GM19324 (cell line): ENCODE measurements at regions not wholly inside any gene's neighbourhood (a gene's known extent, or its start where the extent isn't known, plus 50 kb on each side); places are given as distances from the start of the nearest gene placed in this dataset.

Source experiments
- ATAC-seq: cut with Tn5 transposase; IDR thresholded peaks from one replicate; pipeline ENCODE4 v1.9.1; 2021; ENCODE audit warnings: mild to moderate bottlenecking, moderate library complexity; ENCODE audit not compliant: unreplicated experiment, low FRiP score

GRCh38 chr1:239662950-239663349, 276.6 kb downstream of the CHRM3 start:
- ATAC-seq, result no peak

- no peak for ATAC-seq
Observed at GRCh38 chr1:239672256-239672655, 285.9 kb downstream of the CHRM3 start.

- no peak for ATAC-seq
Observed at GRCh38 chr1:239675735-239676134, 289.4 kb downstream of the CHRM3 start.

GRCh38 chr1:239676522-239677273, 290.3 kb downstream of the CHRM3 start:
- ATAC-seq, result no peak

GRCh38 chr1:239677362-239677761, 291.0 kb downstream of the CHRM3 start:
- no peak for ATAC-seq

- no peak for ATAC-seq
Observed at GRCh38 chr1:239678181-239678580, 291.8 kb downstream of the CHRM3 start.

DNA sequence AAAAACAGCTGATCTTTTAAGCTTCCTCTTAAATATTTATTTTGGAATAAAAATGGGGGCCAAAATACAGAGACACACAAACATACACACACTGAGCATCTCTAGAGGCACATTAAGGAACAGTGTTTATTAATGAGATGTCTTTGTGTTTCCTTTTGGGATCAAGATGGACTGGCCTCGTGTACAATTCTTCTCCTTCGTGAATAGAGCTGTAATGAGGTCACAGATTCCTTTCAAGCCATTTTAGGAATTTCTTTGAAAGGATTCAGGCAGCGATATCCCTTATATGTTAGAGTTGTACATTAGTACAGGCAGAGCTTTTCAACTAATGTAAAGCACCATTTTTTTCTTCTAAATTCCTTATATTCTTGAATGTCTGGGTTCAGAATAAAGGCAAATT, 295.7 kb downstream of the CHRM3 start:
- ATAC-seq, result no peak

- ATAC-seq, result no peak
Observed at GRCh38 chr1:239682960-239683359, 296.6 kb downstream of the CHRM3 start.

DNA sequence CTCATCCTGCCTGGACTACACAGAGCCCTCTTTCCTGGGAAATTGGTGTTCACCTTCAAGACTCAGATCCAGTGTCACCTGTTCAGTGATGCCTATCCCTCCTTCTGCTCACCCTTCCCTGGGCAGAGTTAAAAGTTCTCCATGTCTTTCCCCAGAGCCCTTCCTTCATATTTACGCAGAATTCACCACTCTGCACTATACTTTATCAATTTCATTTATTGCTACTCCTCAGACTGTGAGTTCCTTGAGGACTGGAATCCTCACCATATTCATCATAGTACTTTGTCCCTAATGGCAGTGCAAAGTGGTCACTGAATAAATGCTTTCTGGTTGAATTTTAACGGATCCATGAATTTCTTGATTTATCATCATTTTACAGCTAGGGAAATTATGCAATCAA, 300.0 kb downstream of the CHRM3 start:
- ATAC-seq, result no peak

DNA sequence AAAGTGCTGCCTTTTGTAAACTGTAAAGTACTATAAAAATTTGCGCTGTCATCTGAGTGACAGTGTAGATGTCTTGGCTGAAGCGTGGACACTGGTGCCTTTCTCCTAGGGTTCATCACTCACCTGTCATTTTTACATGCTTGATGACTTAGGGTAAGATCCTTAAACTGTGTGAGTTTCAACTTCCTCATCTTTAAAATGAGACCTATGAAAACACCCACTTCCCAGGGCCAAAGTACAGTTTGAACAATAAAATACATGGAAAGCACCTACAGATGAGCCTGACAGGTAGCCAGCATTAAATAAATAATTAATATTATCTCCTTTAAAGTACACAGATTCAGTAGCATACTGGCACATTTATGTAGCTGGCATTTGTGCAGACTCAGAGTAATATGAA, 309.9 kb downstream of the CHRM3 start:
- ATAC-seq, result no peak

DNA sequence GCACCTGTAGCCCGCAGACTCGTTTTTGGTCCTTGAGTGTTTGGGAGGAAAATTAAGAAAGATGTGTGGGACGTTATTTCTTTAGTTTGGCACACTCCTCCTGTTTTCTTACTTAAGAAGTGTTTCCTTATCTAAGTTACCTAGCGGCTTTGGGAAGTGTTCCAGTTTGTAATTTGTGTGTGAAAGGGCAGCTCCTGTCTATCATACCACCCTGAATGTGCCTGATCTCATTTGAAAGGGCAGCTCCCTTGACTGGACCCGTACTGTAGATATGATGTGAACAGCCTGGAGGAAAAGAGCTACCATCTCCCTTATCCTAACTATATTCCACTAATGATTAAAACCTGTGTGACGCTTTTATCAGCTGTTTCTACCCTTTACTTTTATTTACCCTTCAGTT, 314.3 kb downstream of the CHRM3 start:
- ATAC-seq, result no peak

DNA sequence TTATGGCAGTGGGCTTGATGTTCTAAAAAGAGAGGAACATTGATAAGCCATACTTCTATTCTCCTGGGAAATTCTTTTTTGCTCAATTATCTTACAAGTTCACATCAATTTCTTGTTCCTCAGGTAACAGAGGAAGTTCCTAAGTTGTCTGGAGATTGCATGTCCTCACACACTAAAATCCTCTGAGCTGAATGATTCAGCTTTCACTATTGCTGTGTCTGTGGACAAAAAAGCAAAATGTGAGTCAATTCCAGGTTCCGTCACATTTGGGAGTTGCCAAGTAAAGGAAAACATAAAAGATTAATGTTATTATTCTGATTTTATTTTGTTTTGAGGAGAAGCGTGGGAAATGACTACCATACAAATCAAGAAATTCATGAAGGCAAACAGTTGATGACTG, 316.7 kb downstream of the CHRM3 start:
- no peak for ATAC-seq

DNA sequence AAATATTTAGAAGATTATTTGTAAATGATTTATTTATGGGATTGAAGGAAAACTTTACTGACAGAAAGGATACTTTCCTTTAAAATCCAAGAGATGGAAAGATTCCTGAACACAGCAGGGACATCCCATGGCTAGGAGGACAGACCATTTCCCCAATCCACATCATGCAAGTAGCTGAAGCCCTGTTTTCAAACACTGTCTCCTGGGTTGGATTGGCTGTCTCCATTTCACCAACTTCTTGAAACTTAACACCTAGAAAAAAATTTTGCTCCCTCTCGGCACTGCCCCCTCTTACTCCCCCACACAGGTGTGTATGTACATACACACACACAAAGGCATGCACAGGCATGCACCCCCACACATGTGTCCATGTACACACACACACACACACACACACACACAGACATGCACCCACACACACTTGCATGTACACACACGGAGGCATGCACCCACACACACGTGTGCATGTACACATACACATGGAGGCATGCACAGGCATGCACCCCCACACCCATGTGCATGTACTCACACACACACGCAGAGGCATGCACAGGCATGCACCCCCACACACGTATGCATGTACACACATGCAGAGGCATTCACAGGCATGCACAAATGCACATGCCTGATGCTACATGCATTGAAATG, 320.0 kb downstream of the CHRM3 start:
- ATAC-seq, result no peak

DNA sequence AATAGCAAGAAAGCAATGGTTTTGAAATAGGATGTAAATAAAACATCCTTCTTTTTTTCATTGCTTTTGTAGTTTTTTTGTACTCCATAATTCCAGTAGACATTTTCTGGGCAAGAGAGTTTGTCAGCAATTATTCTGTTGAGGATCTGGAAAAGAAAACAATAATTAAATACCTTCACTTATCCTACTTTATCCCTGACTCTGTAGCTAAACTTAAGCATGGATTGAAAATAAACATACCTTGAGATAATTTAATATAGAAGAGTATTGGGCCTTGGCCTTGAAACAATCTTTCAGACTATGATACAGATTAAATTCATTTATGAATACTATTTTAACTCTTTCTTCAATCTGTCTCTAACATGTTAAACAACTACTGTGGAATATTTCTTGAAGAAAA, 321.2 kb downstream of the CHRM3 start:
- no peak for ATAC-seq

DNA sequence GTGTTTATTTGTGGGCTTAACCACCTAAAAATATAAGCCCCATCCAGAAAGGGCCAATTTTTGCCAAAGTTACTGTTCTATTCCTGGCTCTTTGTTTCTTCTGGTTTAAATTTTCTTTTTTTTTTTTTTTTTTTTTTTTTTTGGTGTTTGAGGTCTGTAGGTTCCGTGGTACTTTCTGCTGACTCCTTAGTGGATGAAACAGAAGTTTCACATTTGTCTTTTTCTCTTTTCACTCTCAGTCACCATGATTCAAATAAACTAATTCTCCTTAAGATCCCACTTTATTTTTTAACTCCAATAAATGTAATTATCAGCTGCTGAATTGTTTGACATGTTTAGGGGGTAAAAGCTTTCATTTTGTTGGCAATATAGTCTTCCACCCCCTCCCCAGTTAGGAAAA, 322.3 kb downstream of the CHRM3 start:
- no peak for ATAC-seq

DNA sequence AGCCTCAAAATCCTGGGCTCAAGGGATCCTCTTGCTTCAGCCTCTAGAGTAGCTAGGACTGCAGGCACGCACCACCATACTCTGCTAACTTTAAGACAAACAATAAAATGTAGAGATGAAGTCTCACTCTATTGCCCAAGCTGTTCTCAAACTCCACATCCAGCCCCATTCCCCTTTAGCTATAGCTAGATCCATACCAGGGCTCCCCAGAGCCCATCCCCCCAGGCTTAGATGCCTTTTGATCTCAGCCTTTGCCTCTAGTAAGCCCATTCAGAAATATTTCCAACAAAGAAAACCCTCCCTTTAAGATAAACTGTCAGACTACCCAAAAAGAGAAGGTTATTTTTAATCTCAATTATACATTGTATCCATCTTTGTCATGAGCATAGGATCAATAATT, 325.4 kb downstream of the CHRM3 start:
- no peak for ATAC-seq

GRCh38 chr1:239717097-239717917, 330.9 kb downstream of the CHRM3 start:
- ATAC-seq, result no peak

DNA sequence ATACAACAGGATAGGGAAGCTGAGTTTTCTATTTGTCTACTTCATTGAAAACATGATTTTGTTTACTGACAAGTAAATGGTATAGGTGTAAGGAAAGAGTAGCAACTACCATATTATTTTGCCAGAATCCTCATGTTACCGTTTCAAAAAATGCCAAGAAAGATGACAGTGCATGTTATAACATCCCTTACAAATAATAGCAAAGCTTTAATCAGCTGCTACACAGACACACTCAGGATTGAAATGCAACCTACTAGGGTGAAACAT, 331.5 kb downstream of the CHRM3 start:
- ATAC-seq, result no peak

GRCh38 chr1:239718571-239718970, 332.2 kb downstream of the CHRM3 start:
- no peak for ATAC-seq

GRCh38 chr1:239718997-239719628, 332.7 kb downstream of the CHRM3 start:
- ATAC-seq, result no peak

DNA sequence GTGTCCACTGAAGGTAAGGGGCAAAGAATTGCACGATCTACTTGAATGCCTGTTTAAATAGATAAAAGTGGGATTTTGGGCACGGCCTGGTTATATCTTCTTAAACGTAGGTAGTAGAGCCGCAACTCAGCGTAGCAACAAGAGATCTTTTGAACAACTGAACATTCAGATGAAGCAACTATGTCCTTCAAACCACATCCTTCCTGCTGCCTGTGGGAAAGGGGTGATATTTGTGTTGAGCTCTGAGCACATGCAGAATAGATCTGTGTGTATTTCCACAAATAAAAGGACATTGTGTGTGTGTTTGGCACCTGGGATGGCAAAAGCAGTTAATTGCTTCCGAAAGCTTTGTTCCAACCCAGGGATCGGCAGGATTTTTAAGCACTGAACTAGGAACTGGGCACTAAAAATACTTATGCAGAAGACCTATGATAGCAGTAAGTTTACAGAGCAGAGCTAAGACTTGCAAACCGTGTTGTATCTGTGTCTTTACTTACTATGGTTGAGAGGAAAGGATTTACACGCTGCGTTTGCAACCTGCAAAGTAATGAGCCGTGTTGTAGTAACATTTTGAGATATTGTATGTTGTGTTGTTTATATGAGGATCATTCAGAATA, 333.4 kb downstream of the CHRM3 start:
- ATAC-seq, result no peak
